HG03159 (cell line): ENCODE measurements at regions not wholly inside any gene's neighbourhood (a gene's known extent, or its start where the extent isn't known, plus 50 kb on each side); places are given as distances from the start of the nearest gene placed in this dataset.
"Not testable (repeated sequence)": the region's sequence is repeated elsewhere in the genome, so short reads cannot be mapped to it uniquely, and the experiment has no call there.

ENCODE experiments used
- ATAC-seq: cut with Tn5 transposase; IDR thresholded peaks from one replicate; pipeline ENCODE4 v1.9.1; 2021; ENCODE audit warnings: mild to moderate bottlenecking, moderate library complexity; ENCODE audit not compliant: unreplicated experiment

GRCh38 chr6:27775138-27775795 is 136.9 kb downstream of the OR2B2 start:
- ATAC-seq = not testable (repeated sequence)

- ATAC-seq = not testable (repeated sequence)
These were observed 138.0 kb downstream of the OR2B2 start for GRCh38 chr6:27774264-27774600.

DNA sequence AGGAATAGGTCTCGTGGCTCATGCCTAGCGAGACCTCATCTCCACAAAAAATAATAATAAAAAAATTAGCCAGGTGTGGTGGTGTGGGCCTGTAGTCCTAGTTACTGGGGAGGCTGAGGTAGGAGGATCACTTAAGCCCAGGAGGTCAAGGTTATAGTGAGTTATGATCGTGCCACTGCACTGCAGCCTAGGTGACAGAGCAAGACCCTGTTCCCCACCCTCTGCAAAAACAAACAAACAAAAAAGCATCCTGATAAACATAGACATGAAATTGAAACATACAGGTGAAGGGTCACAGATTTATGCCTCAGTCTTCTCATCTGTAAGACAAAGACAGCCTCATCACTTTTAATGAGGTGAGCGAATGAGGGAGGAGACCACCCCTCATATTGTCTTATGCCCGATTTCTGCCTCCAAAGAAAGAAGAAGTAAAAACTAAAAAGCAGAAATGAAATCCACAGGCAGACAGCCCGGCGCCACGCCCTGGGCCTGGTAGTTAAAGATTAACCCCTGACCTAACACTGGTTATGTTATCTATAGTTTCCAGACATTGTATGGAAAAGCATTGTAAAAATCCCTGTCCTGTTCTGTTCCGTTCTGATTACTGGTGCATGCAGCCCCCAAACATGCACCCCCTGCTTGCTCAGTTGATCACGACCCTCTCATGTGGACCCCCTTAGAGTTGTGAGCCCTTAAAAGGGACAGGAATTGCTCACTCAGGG is 138.5 kb downstream of the OR2B2 start:
- ATAC-seq = not testable (repeated sequence)

DNA sequence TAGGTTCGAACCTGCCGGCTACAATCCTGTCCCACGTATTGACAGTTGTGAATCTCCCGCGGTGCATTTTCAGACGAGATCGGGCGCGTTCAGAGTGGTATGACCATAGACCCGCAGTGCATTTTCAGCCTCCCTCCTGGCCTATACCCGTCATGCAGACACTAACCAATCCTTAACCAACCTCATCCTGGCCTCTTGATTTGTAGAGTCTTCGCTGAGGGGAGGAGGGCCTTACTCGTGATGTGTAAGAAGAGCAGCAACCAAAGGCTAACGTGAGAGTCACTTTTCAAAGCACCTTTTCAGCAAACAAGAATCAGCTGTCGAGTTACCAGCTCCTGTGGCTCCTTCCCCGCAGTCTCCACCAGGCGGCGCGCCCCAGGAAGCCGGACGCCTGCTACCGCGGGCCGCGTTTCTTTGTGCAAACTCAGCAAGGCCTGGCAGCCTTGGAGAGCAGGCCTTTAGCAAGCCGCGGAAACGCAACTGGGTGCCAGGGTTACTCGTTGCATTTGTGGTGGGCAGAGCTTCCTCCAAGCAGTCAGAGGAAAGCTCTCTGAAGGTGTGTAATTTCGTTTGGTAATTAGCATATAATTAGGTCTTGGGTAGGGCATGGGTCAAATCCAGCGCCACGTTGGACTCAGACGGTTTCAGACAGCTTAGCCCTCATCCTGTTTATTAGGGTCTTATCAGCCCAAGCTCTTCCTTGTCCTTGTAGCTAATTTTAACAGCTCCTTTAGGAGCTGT is 139.8 kb downstream of the OR2B2 start:
- ATAC-seq = no peak

GRCh38 chr6:27771235-27771634 is 141.0 kb downstream of the OR2B2 start:
- ATAC-seq = no peak

- ATAC-seq = no peak
These were observed 141.5 kb downstream of the OR2B2 start for GRCh38 chr6:27770724-27771123.

GRCh38 chr6:27768556-27768955 is 143.6 kb downstream of the OR2B2 start:
- ATAC-seq = no peak

- ATAC-seq = no peak
These were observed 144.3 kb downstream of the OR2B2 start for GRCh38 chr6:27767851-27768250.

DNA sequence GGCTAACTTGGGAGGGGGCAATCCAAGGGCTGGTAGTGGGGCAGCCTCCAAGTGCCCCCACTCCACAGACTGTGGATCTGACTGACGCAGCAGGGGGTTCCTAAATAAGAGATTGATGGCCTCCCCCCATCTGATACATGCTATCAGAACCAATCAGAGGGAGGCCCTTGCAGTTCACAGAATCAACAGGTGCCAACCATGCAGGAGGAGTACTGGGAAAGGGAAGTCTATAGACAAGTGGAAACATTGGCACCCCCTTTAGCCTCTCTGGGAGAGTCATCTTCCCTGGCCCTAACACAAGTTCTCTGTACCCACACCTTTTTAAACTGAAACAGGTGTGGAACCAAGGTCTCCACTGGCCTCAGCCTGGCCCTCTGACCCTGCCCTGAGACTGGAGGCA is 145.8 kb downstream of the OR2B2 start:
- ATAC-seq = no peak

DNA sequence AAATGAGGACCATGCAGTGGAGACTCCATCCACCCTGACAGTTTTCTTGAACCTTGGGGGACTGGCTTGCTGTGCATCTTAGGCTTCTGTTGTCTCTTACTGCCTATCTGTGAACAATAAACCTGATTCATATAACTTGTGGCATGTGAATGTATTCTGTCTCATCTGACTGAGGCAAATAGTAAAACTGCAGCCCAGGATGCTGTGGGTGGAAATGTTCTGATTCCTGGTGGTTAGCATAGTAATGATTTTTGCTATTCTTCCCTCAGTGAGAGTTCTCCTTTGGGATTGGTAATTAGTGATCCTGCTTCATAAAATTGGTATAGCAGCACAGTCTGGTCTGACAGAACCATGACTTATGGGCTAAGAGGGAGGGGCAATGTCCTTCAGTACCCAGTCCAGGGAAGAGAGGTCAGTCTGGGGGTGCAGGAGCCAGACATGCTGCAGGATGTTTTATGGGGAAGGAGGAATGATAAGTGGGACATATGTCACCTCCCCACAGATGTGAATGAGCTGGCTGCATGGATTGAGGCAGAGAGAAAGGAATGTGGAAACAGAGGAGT is 147.1 kb downstream of the OR2B2 start:
- ATAC-seq = no peak

GRCh38 chr6:27761391-27761790 is 150.8 kb downstream of the OR2B2 start:
- ATAC-seq = no peak

GRCh38 chr6:27760464-27760863 is 151.7 kb downstream of the OR2B2 start:
- no peak for ATAC-seq

- no peak for ATAC-seq
These were observed 152.3 kb downstream of the OR2B2 start for GRCh38 chr6:27759930-27760329.

- ATAC-seq = no peak
These were observed 153.7 kb downstream of the OR2B2 start for GRCh38 chr6:27758491-27758890.

- no peak for ATAC-seq
These were observed 154.9 kb downstream of the OR2B2 start for GRCh38 chr6:27757307-27757706.

DNA sequence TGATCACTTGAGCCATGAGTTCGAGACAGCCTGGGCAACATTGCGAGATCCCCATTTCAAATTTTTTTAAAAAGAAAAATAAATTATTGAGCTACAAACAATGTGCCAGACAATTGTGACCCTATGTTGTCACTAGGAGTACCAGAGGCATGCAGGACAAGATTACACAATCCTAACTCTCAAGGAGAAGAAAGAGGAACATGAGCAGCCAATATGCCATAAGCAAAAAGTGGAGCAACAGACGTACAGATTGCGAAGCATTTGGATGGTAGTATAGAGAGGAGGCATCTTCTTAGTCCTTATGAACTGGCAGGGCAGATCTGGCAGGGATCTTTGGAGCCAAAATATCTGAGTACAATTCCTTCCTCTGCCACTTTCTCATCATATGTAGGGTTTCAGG is 156.4 kb downstream of the OR2B2 start:
- ATAC-seq = no peak

- no peak for ATAC-seq
These were observed 157.8 kb downstream of the OR2B2 start for GRCh38 chr6:27754408-27754782.

DNA sequence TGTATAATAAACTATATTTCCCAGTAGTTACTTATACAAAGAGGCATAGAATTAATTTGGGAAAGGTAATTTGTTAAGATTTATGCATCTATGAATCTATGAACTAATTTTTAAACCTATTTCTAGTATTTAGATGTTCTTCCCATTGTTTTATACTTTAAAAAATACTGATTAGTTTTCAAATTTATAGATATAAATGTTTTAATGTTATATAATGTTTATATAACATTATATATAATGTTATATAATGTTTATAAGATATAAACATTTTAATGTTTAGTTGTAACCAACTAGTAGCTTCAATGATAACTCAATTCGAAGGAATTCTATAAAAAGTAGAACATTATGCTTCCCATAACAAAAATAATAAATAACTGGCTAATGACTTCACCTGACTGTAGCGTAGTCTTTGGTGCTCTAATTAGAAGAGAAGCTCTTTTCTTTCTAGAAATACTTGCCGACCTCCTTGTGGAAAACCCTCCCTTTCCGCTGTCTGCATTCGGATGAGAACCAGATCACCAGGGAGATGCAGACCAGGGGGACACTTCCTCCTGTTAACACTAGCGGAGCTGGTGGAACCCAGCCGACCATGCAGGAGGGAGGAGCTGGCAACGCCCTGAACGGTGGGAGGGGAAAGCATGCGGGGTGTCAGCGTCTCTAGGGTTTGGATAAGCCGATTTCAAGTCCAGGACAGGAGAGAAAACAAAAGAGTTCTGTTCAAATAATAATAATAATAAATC is 158.4 kb downstream of the OR2B2 start:
- ATAC-seq = peak; percentile 46

- ATAC-seq = peak; percentile 38
These were observed 159.9 kb downstream of the OR2B2 start for GRCh38 chr6:27752038-27752885.

GRCh38 chr6:27748661-27749060 is 163.5 kb downstream of the OR2B2 start:
- ATAC-seq = no peak
